ENCODE measurements at regions not wholly inside any gene's neighbourhood (a gene's known extent, or its start where the extent isn't known, plus 50 kb on each side); places are given as distances from the start of the nearest gene placed in this dataset.

GRCh38 chr2:129756276-129756675 lies 223.2 kb upstream of the RAB6C start:
- no peak for DNase-seq

- DNase-seq = no peak
These were observed 222.0 kb upstream of the RAB6C start for GRCh38 chr2:129757366-129757914.

DNA sequence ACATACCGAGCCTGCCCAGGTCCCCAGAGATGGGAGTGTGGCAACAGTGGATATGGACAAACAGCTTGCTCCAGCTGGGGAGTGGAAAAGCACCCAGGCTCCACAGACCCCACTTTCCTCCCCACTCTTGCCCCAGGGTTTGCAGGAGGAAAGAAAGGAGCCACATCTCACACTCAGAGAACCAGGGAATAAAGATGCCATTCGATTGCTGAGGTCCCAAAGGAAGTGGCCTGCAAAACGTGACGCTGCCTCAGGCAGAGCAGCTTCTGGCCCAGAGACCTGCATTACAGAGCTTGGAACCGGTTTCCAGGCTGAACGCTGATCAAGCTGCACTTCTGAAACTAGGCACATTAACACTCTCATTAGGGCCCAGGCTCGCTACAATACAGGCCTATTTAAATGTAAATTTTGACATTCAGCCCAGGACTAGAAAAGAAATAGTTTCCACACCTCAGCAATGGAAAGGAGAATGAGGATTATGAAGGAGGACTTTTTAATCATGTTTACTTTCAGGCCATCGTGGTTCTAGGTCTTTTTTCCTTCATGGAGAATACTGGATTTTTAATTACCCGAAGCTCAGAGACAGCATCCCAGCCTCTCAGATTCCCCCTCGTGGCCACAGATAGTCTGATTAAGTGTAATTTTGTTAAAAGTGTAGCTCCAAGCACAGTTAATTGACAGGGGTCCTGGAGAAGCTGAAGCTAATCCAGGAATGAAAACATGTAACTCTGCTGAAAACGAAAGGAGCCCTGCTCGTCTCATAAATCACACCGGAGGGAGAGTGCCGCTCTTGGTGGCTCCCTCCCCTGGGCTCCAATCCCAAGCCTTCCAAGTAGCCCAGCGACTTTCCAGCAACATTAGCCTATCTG lies 221.3 kb upstream of the RAB6C start:
- DNase-seq = no peak

GRCh38 chr2:129758784-129759471 lies 220.5 kb upstream of the RAB6C start:
- DNase-seq = no peak

- DNase-seq = no peak
These were observed 219.9 kb upstream of the RAB6C start for GRCh38 chr2:129759472-129760010.

- no peak for DNase-seq
These were observed 218.8 kb upstream of the RAB6C start for GRCh38 chr2:129760669-129761068.

DNA sequence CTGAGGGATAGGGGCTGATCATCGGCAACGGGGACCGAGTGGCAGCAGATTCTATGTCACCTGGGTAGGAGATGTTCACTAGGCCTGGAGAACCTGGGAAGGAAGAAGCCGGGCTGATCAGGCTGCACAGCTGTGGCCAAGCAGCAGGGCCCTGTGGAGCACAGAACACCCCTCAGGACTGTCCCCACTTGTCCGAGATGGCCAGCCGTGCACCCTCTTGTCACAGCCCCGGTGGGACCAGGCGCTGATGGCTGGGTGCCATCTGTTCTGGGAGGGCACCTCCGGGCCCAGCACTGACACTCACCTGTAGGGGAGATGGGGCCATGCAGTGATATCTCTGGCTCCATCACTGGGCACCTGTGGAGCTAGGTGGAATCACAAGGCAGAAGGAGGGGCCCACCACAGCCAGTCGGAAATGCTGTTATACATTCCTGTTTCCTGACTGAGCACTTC lies 217.9 kb upstream of the RAB6C start:
- DNase-seq = no peak

DNA sequence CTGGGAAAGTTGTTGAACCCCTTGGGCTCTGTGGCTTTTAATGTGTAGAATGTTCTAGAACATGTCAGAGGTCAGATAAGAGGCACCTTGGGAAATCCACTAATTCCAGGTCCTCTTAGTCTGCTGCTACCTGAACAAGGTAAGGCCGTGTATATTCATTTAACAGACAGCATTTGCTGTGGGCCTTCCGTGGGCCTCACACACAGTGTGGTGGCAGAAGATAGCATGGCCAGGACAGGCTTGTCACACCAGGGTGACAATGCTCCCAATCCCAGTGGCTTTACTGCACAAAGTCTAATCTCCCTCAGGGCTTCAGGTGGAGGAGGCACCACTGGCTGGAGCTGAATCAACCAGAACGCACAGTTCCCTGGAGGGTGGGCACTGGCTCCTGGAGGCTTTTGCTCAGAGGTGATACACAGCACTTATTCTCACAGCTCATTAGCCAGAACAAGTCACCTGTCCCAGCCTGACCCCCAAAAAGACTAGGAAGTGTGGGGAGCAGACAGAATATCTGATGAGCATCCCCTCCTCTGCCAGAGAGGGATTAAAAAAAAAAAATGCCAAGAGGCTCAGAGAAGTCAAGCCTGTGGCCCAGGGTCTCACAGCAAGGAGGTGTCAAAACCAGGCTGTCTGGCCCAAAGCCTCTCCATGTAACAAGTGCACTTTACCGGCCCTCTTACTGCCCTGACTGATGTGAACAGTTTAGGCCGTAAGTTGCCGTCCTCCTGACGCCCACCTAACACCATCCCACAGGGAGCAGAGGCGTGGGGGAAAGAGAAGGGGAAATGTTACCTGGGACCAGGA lies 216.9 kb upstream of the RAB6C start:
- DNase-seq = no peak

GRCh38 chr2:129763190-129763846 lies 216.1 kb upstream of the RAB6C start:
- no peak for DNase-seq

DNA sequence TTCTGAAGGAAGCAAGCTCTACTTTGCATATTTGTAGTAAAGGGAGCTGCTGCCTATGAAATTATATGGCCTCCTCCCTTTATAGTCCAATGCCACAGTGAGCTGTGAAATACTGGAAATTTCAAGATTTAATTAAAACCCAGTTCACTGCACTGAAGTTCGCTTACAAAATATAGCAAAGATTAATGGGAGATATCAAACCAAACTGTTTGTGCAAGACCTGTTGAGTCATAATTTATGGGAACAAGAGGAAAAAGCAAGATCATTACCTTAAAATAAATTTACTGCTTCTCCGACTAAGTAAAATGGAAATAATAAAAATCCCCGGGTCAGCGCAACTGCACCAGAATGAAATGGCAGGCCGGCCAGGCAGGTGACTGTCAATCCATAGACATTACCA lies 215.5 kb upstream of the RAB6C start:
- DNase-seq = no peak

GRCh38 chr2:129764376-129765325 lies 214.8 kb upstream of the RAB6C start:
- DNase-seq = no peak

- DNase-seq = no peak
These were observed 214.2 kb upstream of the RAB6C start for GRCh38 chr2:129765326-129765677.

- no peak for DNase-seq
These were observed 213.7 kb upstream of the RAB6C start for GRCh38 chr2:129765678-129766351.

GRCh38 chr2:129766374-129766993 lies 213.0 kb upstream of the RAB6C start:
- DNase-seq = no peak

- no peak for DNase-seq
These were observed 212.0 kb upstream of the RAB6C start for GRCh38 chr2:129767346-129768035.

GRCh38 chr2:129768036-129768386 lies 211.5 kb upstream of the RAB6C start:
- no peak for DNase-seq

GRCh38 chr2:129768485-129769184 lies 210.8 kb upstream of the RAB6C start:
- no peak for DNase-seq

DNA sequence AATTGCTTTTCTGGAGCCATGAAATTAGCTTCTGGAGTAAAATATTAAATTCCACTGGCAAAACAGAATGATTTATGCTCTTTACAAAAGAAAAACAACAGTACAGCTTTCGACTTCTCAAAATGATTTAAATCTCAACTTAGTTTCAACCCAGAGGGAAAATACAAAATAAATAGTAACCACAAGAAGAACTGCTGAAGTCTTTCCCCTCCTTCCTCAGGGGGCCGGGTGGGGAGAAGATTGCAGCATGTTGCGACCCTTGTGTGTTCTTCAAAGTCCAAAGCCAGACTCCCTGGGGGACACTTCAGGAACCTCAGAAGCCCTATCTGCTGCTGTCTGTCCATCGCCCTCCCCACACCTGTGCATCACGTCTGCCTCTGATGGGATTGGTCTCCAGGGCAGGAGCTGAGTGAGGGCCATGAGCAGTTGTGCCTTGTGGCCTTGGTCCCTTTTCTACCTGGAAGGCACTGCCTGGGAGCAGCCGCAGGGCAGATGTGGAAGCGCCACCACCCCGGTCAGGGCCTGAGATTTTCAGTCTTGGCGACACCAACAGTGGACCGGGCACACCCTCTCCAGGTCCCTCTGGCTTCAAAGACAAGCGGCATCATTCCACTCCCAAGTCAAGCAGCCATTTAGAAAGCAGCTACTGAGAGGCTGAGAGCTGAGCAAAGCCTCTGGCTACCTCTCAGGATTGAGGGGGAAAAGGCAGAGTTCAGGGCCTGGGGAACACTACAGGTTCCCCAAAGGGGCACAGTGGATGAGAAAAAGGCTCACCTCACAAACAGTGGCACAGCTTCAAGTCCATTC lies 210.1 kb upstream of the RAB6C start:
- DNase-seq = no peak

Measured in NCI-H1417 treated with DMSO at 0.1 percent for 48 hours (cell line).